HG02852 (cell line): ENCODE measurements at regions not wholly inside any gene's neighbourhood (a gene's known extent, or its start where the extent isn't known, plus 50 kb on each side); places are given as distances from the start of the nearest gene placed in this dataset.
"Not testable (repeated sequence)": the region's sequence is repeated elsewhere in the genome, so short reads cannot be mapped to it uniquely, and the experiment has no call there.

Experiments
- ATAC-seq: cut with Tn5 transposase; IDR thresholded peaks from one replicate; pipeline ENCODE4 v1.9.1; 2021; ENCODE audit warnings: mild to moderate bottlenecking, moderate library complexity; ENCODE audit not compliant: unreplicated experiment

GRCh38 chr6:77326029-77326428, 137.3 kb downstream of the HTR1B start:
- ATAC-seq: no peak

DNA sequence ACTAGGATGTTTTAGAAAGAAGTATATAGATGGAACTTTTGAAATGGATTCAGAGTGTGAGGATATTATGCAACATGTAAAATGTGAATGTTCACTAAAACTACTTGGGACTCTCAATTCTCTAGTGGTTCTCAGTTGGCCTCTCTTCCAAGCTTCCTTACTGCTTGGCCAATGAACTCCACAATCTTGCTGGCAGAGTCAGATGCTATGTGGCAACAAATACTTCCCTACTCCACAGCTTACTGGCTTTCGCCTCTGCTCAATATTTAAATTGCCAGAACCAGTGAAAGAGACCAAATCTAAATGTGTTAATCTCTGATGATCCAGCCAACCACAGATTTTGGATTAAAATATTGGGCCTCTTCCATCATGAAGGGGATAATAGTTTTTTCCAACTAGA, 138.4 kb downstream of the HTR1B start:
- no peak for ATAC-seq

DNA sequence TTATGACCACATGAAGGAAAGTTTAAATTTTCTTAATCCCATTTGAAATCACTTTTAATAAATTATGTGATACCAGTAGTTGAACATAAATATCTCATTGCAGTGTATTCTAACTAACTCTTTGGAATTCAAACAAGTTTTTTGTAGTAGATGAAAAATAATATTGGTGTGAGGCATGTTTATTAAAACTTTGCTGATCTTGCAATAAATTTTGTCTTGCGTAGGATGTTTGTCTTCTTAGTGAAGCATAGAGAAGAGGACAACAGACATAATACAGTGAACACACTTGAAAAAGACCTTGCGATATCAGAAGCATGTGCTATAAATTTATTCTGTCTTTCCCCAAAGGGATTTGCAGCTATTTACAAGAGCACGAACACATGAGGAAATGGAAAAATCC, 140.7 kb downstream of the HTR1B start:
- ATAC-seq: no peak

- ATAC-seq: no peak
These were observed 145.0 kb downstream of the HTR1B start for GRCh38 chr6:77318256-77318655.

DNA sequence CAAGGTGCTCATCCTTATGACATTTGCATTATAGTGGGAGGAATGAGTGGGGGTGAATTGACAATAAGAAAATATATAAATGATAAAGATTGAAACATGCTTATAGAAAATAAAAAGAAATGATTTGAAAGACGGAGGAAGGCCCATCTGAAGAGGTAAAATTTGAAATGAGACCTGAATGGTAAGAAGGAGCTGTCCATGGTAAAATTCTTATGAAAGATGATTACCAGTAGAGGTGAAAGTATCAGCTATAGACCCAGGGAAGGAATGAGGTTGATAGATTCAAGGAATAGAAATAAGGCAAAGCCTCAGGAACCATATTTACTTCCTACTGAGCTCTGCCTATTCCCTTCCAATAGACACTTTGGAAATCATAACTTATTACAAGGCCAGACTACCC, 149.7 kb downstream of the HTR1B start:
- no peak for ATAC-seq

- no peak for ATAC-seq
These were observed 163.4 kb downstream of the HTR1B start for GRCh38 chr6:77299931-77300330.

DNA sequence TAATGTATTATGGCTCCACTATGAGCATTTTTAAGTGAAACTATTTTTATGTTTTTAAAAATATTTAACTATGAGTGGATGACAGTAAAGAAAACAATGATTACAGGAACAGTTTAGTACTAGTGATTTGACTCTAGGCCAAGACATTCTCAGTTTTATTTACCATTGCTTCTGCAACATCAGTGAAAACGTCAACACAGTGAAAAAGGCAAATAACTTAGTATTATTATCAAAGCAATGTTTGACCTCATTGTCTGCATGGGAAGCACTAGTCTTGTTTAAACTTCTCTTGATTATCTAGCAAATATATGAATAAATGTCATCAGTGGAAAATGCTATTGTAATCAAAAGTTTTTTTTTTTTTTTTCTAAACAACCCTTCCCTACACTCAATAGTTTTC, 165.0 kb downstream of the HTR1B start:
- no peak for ATAC-seq

- no peak for ATAC-seq
These were observed 170.4 kb downstream of the HTR1B start for GRCh38 chr6:77292564-77293546.

GRCh38 chr6:77290798-77291197, 172.5 kb downstream of the HTR1B start:
- ATAC-seq: no peak

DNA sequence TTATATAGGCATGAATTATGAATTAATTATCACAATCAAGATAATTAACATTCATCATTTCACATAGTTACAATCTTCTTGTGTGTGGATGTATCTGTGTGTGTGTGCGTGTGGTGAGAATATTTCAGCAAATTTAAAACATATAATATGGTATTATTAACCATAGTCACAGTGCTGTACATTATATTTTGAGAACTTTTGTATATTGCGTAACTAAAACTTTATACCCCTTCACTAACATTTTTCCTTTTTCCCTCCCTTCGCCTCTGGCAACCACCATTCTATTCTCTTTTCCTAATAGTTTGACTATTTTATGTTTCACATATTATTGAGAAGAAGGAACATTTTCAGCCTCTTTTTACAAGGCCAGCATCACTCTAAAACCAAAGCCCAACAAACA, 176.8 kb downstream of the HTR1B start:
- ATAC-seq: no peak

DNA sequence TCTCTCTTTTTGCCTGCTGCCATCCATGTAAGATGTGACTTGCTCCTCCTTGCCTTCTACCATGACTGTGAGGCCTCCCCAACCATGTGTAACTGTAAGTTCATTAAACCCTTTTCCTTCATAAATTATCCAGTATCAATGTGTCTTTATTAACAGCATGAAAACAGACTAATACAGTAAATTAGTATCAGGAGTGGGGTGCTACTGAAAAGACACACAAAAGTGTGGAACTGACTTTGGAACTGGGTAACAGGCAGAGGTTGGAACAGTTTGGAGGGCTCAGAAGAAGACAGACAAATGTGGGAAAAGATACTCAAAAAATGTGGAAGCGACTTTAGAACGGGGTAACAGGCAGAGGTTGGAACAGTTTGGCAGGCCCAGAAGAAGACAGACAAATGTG, 189.4 kb downstream of the HTR1B start:
- ATAC-seq: no peak

DNA sequence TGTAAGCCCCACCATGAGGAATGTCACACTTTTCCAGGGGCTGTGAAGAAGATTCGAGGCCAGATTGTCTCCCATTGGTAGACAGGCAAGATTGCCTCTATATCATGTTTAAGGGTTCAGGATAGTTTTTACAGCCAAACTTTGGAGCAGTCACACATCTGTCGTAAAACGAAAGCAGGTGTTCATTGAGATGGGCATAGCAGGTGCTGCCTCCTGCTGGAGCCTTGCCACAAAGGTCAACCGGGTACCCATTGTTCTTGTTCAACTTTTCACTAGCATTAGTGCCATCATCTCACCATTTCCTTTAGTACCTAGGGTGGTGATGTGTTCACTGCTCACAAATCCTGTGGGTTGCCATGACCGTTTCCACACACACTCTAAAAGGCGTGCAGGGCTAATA, 198.3 kb downstream of the HTR1B start:
- no peak for ATAC-seq

DNA sequence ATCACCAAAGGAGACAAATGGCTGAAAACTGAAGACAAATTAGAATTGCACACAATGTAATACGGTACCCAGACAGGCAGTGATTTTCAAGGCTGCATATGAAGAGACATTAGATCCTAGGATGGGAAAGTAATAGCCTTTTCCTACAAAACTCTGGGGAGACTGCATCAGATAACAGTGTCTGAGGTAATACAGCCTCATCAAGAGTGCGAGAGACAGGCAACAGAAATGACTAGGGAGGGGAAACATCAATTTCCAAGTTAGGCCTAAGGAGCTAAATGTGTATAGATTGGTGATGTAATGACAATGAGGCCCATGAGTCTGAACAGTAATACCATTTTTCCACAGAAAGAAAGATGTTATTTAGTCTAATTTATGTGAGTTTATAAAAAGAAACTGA, 200.3 kb downstream of the HTR1B start:
- no peak for ATAC-seq

DNA sequence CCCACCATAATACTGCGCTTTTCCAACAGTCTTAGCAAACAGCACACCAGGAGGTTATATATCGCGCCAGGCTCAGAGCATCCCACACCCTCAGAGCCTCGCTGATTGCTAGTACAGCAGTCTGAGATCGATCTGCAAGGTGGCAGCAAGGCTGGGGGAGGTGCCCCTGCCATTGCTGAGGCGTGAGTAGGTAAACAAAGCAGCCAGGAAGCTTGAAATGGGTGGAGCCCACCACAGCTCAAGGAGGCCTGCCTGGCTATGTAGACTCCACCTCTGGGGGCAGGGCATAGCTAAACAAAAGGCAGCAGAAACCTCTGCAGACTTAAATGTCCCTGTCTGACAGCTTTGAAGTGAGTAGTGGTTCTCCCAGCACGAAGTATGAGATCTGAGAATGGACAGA, 211.5 kb downstream of the HTR1B start:
- ATAC-seq: not testable (repeated sequence)

DNA sequence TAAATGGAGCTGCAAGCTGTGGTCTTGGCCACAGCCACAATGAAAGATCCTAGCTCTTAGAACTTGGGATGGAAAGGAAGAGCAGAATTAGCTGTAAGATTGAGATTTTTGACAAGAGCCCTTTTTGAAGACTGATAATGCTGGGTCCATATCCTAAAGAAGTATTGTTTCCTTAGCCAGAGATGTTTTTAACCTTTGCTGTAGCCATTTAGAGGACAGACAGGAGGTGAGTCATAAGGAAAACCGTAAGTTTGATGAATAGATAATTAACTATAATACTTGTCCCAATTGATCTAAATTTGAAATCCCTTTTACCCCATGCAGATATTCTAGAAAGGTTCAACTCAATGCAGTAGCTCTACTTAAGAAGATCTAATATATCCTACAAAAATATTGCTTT, 213.7 kb downstream of the HTR1B start:
- ATAC-seq: no peak

GRCh38 chr6:77245026-77245425, 218.3 kb downstream of the HTR1B start:
- ATAC-seq: no peak

DNA sequence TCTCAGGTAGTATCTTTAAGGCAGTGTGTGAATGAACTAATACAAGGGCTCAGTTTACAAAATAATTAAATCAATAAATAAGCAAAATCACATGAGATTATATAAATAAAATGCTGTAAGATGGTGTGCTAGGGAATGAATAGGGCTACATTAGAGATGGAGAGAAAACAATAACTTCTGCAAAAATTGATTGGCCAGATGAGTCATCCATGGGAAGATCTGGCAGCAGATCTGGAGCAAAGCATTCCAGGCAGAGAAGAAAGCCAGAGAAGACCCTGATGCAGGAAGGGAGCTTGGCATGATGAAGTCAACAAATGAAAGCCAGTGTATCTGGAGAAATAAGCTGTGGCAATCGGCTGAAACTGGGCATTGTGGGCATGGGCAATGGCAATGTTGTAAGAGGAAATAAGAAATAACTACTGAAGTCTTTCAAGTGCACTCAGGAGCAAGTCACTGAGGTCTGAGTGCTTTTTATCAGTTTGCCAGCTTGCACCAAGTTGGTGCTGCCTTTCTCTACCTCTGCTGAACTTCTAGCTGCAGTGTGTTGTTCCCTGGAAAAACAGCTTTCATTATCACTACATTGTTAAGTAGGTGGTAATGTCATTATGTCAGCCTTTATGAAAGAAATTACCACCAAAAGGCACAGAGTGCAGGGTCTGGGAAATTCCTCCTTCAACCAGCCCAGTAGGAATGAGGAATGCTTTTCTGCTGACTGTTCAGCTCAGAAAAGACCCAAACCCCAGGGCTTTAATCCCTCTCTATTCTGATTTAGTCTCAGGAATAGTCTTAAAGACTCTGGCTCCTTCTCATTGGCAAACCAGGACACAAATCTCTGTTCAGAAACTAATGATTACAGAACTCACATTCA, 231.6 kb downstream of the HTR1B start:
- ATAC-seq: no peak

DNA sequence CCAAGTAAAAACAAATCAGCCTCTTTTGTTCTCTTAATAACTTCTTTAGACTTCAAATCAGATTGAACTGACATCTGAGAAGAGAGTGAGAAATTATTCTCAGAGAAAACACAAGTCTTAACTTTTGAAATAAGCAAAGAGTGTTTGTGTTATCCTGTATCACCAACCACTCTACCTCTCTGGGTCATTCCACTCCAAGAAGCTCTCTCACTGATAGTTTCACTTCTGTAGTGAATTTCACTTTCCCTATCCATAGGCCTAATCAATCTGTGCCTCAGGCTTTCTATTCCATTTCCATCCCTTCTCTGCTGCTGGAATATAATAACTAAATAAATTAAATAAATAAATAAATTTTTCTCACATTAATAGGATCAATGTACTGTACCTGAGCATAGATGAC, 235.0 kb downstream of the HTR1B start:
- ATAC-seq: no peak

DNA sequence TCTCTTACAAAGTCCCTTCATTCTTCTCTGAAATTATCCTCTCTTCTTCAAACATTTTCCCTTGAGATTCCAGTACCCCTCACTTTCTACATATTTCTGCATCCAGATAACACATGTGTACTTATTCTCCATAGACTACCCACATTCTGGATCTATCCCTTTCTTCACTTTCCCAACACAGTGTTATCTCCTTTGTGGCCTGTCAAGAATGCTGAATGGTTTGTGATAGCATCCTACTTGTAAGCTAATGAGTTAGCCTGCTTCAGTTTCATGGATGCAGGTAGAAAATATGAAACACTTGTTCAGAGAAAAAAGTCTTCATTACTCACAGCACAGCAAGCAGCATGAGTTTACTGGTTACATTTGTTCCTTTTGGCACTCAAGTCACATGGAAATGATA, 245.4 kb downstream of the HTR1B start:
- ATAC-seq: no peak

DNA sequence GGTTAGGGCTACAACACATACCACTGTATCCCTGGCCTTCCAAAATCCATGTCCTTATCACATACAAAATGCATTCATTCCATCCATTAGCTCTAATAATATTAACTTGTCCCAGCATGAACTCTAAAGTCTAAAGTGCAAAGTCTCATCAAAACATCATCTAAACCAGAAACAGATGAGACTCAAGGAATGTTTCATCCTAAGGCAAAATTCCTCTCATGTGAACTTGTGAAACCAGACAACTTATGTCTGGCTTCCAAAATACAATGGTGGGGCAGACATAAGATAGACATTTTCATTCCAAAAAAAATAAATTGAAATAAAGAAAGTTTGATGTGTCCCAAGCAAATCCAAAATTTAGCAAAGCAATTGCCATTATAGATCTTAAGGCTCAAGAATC, 257.4 kb downstream of the HTR1B start:
- ATAC-seq: no peak

DNA sequence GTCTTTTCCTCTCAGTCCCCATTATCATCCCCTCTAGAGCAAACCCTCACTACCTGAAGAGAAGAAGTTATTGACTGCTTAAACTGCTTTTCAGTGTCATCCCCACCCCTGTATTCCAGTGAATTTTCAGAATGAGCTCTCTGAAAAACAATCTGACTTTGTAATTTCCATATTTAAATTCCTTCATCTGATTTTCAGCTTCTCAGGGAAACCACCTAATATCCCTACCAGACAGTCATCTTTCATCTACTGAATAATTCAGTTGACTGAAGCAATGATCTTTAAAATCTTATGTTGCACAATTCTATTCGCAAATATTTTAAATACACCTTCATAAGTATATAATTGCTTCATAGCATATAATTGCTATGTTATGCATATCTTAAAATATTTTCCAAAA, 258.7 kb downstream of the HTR1B start:
- ATAC-seq: no peak

DNA sequence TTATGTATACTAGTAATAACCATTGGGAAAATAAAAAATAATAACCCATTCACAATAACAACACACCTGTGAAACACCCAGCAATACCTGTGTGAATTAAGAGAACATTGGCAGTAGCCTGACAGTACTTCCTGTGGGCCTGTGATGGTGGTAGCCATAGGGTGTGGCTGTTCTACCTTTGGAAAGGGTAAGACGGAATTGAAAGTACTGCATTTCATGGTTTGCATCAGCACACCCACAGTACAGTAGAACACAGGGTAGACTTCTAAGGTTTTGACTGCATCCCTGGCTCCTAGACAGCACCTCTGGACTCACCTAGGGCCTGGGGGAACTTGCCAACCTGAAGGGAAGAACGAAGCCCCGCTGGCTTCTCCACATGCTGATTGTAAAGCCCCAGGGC, 279.8 kb downstream of the HTR1B start:
- ATAC-seq: no peak
